Astrocyte (in vitro differentiated cells and primary cell): ENCODE measurements at regions not wholly inside any gene's neighbourhood (a gene's known extent, or its start where the extent isn't known, plus 50 kb on each side); places are given as distances from the start of the nearest gene placed in this dataset.

Source experiments
- DNase-seq: peaks from one replicate; pipeline ENCODE4 v3.0.0-alpha.2; 2010; ENCODE audit warnings: low read depth
- FAIRE-seq: peaks from 2 replicates; lab custom pipeline; 2011; peaks lifted over from hg19 to GRCh38; lab: Jason Lieb, UNC
- H2AFZ ChIP-seq: 2 replicates; pipeline ENCODE4 v1.6.0; 2012; ENCODE audit warnings: low read depth, low read length, inconsistent platforms
- H3K27ac ChIP-seq: 2 replicates; pipeline ENCODE4 v1.5.1; 2011; ENCODE audit warnings: low read depth, low read length, inconsistent platforms
- H3K27me3 ChIP-seq: 2 replicates; pipeline ENCODE4 v1.6.0; 2011; ENCODE audit warnings: low read length, inconsistent platforms; ENCODE audit not compliant: insufficient read depth
- H3K36me3 ChIP-seq: 2 replicates; pipeline ENCODE4 v1.5.1; 2011; ENCODE audit warnings: low read length, inconsistent platforms; ENCODE audit not compliant: insufficient read depth
- H3K4me1 ChIP-seq: 2 replicates; pipeline ENCODE4 v1.5.1; 2011; ENCODE audit warnings: low read length, inconsistent platforms; ENCODE audit not compliant: insufficient read depth
- H3K4me2 ChIP-seq: 2 replicates; pipeline ENCODE4 v1.6.0; 2012; ENCODE audit warnings: low read length, inconsistent platforms
- H3K4me3 ChIP-seq: 2 replicates; pipeline ENCODE4 v1.5.1; 2011; ENCODE audit warnings: low read depth, mild to moderate bottlenecking, low read length, inconsistent platforms; ENCODE audit not compliant: insufficient read depth
- H3K79me2 ChIP-seq: 2 replicates; pipeline ENCODE4 v1.6.0; 2012; ENCODE audit warnings: mild to moderate bottlenecking, low read length, inconsistent platforms; ENCODE audit not compliant: insufficient read depth
- H3K9ac ChIP-seq: 2 replicates; pipeline ENCODE4 v1.6.0; 2012; ENCODE audit warnings: mild to moderate bottlenecking, low read length, inconsistent platforms
- H3K9me3 ChIP-seq: 2 replicates; pipeline ENCODE4 v1.5.1; 2012; ENCODE audit warnings: low read depth, mild to moderate bottlenecking, low read length, inconsistent platforms; ENCODE audit not compliant: insufficient read depth
- H4K20me1 ChIP-seq: 2 replicates; pipeline ENCODE4 v1.6.0; 2012; ENCODE audit warnings: low read length, inconsistent platforms; ENCODE audit not compliant: insufficient read depth
- H3K27ac Mint-ChIP-seq: one replicate; pipeline ENCODE4 v1.8.0; 2021; ENCODE audit warnings: mild to moderate bottlenecking, mixed read lengths; ENCODE audit not compliant: unreplicated experiment
- H3K27me3 Mint-ChIP-seq: one replicate; pipeline ENCODE4 v1.8.0; 2021; ENCODE audit warnings: low read depth, mixed read lengths; ENCODE audit not compliant: unreplicated experiment
- H3K36me3 Mint-ChIP-seq: one replicate; pipeline ENCODE4 v1.8.0; 2021; ENCODE audit warnings: low read depth, mixed read lengths; ENCODE audit not compliant: unreplicated experiment
- H3K4me1 Mint-ChIP-seq: one replicate; pipeline ENCODE4 v1.8.0; 2021; ENCODE audit warnings: low read depth, mixed read lengths; ENCODE audit not compliant: unreplicated experiment
- H3K4me3 Mint-ChIP-seq: one replicate; pipeline ENCODE4 v1.8.0; 2021; ENCODE audit warnings: mild to moderate bottlenecking, moderate library complexity, mixed read lengths; ENCODE audit not compliant: unreplicated experiment
- H3K9me3 Mint-ChIP-seq: one replicate; pipeline ENCODE4 v1.8.0; 2021; ENCODE audit warnings: mild to moderate bottlenecking, mixed read lengths; ENCODE audit not compliant: unreplicated experiment
- EZH2 ChIP-seq: IDR thresholded peaks from 2 replicates; pipeline ENCODE4 v1.6.1; 2012; ENCODE audit warnings: mild to moderate bottlenecking, low read length, inconsistent platforms; ENCODE audit not compliant: insufficient read depth
- TF ChIP-seq, protein P1 (sequence below): IDR thresholded peaks from 2 replicates; pipeline ENCODE4 v1.5.1; 2011; ENCODE audit warnings: low read depth, mild to moderate bottlenecking, inconsistent platforms, low read length, moderate library complexity; ENCODE audit not compliant: insufficient read depth

DNA sequence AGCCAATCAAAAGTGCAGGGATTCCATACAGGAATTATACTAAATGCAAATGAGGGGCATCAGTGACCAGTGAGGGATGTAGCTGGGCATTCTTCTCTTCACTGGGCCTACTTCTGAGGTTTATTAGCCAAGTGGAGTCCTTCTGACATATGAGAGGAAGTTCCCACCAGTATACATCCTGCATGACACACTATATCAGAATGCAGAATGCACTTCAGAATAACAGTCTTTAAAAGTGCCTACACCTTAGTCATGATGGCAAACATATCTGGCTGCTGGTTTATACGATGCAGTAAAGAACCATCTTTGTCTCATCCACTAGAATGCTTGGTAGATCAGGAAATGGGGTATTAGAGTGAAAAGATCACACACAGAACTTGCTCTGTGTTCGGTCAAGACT lies 180.3 kb upstream of the PPARGC1A start:
- peak overlapping the region; percentile 58 for H3K4me2 ChIP-seq
- H3K9ac ChIP-seq, result no peak overlapping the region
- H3K27ac Mint-ChIP-seq, result peak overlapping the region; percentile 83
- H2AFZ ChIP-seq, result peak overlapping the region; percentile 64
- H3K36me3 Mint-ChIP-seq, result no peaks in the 10 kb centered on the region
- H3K79me2 ChIP-seq, result no peaks in the 10 kb centered on the region
- H3K4me3 ChIP-seq, result no peak overlapping the region
- H3K27ac ChIP-seq, result peak overlapping the region; percentile 72
- H3K4me3 Mint-ChIP-seq, result no peak overlapping the region
- no peaks in the 10 kb centered on the region for H3K27me3 ChIP-seq
- no peak for TF ChIP-seq EZH2
- TF ChIP-seq, protein P1, sequence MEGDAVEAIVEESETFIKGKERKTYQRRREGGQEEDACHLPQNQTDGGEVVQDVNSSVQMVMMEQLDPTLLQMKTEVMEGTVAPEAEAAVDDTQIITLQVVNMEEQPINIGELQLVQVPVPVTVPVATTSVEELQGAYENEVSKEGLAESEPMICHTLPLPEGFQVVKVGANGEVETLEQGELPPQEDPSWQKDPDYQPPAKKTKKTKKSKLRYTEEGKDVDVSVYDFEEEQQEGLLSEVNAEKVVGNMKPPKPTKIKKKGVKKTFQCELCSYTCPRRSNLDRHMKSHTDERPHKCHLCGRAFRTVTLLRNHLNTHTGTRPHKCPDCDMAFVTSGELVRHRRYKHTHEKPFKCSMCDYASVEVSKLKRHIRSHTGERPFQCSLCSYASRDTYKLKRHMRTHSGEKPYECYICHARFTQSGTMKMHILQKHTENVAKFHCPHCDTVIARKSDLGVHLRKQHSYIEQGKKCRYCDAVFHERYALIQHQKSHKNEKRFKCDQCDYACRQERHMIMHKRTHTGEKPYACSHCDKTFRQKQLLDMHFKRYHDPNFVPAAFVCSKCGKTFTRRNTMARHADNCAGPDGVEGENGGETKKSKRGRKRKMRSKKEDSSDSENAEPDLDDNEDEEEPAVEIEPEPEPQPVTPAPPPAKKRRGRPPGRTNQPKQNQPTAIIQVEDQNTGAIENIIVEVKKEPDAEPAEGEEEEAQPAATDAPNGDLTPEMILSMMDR, result no peak
- peaks cover 2% of the 10 kb centered on the region for H3K27me3 Mint-ChIP-seq
- H3K4me1 ChIP-seq, result peaks cover 20% of the 10 kb centered on the region
- peaks cover 23% of the 10 kb centered on the region for H3K4me1 Mint-ChIP-seq
- H3K9me3 Mint-ChIP-seq, result no peaks in the 10 kb centered on the region
- FAIRE-seq, result peak; percentile 84
- H4K20me1 ChIP-seq, result no peaks in the 10 kb centered on the region
- no peaks in the 10 kb centered on the region for H3K9me3 ChIP-seq
- DNase-seq, result peak; percentile 87
- H3K36me3 ChIP-seq, result no peaks in the 10 kb centered on the region

DNA sequence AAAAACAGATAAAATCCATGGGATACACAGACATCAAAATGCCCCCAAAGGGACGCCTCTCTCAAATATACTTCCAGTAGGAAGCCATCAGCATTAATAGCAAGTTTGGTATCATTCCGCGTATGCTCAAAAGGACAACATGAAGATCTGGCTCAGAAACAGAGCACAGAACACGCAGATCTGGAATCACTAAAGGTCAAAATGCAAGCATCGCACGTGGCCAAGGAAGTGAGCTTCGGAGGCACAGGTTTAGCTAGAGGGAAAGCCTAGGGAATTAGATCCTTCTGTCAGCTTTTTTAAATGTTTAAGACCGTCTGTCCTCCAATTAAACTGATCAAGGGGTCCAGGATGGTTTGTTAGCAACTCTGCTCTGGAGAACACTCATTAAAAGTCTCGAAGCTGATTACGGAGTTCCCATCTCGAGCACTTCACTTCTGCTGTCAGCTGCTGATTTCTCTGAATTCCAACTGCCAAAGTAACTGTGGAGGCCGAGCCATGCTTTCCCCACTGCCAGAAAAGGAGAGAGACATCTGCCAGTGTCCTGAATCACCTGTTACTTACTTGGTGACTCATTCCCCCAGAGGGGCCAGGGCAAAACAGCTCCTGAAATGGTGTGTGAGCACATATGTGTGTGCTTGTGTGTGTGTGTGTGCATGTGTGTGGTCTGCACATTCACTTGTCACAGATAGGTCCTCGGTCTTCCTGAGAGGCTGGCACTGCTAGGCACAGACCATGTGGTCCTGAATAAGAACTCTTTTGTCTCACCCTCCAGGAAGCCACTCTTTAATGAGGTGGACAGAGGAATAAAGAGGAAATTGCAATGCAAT lies 177.7 kb upstream of the PPARGC1A start:
- H3K27ac Mint-ChIP-seq, result peak overlapping the region; percentile 67
- Histone ChIP-seq H3K4me2 (peak overlapping the region; percentile 26), H3K4me3 (no peak overlapping the region), H3K27me3 (no peaks in the 10 kb centered on the region), H3K36me3 (no peaks in the 10 kb centered on the region), H3K27ac (peak overlapping the region; percentile 7), H3K79me2 (no peaks in the 10 kb centered on the region), H4K20me1 (no peaks in the 10 kb centered on the region), H3K9ac (no peak overlapping the region), H3K9me3 (no peaks in the 10 kb centered on the region), H3K4me1 (peaks cover 20% of the 10 kb centered on the region), H2AFZ (peak overlapping the region; percentile 30)
- H3K27me3 Mint-ChIP-seq, result peaks cover 2% of the 10 kb centered on the region
- H3K36me3 Mint-ChIP-seq, result no peaks in the 10 kb centered on the region
- FAIRE-seq (no peak), DNase-seq (peak; percentile 74)
- peaks cover 2% of the 10 kb centered on the region for H3K9me3 Mint-ChIP-seq
- no peak for TF ChIP-seq EZH2
- TF ChIP-seq, protein P1, result no peak
- H3K4me1 Mint-ChIP-seq, result peaks cover 23% of the 10 kb centered on the region
- H3K4me3 Mint-ChIP-seq, result no peak overlapping the region

DNA sequence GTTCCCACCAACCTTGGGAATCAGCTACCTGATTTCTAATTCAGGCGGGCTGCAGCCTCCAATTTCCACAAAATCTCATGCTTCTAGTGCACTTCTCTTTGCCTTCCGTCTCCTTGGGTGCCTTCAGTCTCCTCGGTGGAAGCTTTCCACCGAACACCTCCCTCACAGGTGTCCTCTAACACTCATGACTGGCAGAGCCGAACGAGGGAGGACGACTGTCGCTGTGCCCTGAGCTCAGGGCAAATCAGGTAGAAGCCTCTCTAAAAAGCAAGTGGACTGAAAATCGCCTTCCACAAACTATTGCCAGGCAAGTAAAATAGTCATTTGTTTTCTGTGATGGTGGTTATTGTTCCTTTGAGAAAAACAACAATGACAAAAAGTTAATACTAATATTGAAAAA lies 176.1 kb upstream of the PPARGC1A start:
- DNase-seq (no peak), FAIRE-seq (no peak)
- peaks cover 21% of the 10 kb centered on the region for H3K4me1 Mint-ChIP-seq
- H3K79me2 ChIP-seq, result no peaks in the 10 kb centered on the region
- no peaks in the 10 kb centered on the region for H3K36me3 ChIP-seq
- H3K36me3 Mint-ChIP-seq, result no peaks in the 10 kb centered on the region
- H3K4me1 ChIP-seq, result peaks cover 20% of the 10 kb centered on the region
- H3K4me3 Mint-ChIP-seq, result no peak overlapping the region
- no peak overlapping the region for H3K27ac ChIP-seq
- H3K9me3 Mint-ChIP-seq, result peaks cover 2% of the 10 kb centered on the region
- H3K27me3 Mint-ChIP-seq, result peaks cover 2% of the 10 kb centered on the region
- no peak overlapping the region for H3K9ac ChIP-seq
- H3K9me3 ChIP-seq, result no peaks in the 10 kb centered on the region
- no peak overlapping the region for H3K27ac Mint-ChIP-seq
- no peak for TF ChIP-seq EZH2
- TF ChIP-seq, protein P1, result no peak
- no peak overlapping the region for H3K4me2 ChIP-seq
- H4K20me1 ChIP-seq, result no peaks in the 10 kb centered on the region
- H2AFZ ChIP-seq, result no peak overlapping the region
- no peaks in the 10 kb centered on the region for H3K27me3 ChIP-seq
- no peak overlapping the region for H3K4me3 ChIP-seq
